GM18867 (cell line): ENCODE measurements at regions not wholly inside any gene's neighbourhood (a gene's known extent, or its start where the extent isn't known, plus 50 kb on each side); places are given as distances from the start of the nearest gene placed in this dataset.
"Not testable (repeated sequence)": the region's sequence is repeated elsewhere in the genome, so short reads cannot be mapped to it uniquely, and the experiment has no call there.

Experiments used
- ATAC-seq: cut with Tn5 transposase; IDR thresholded peaks from one replicate; pipeline ENCODE4 v1.9.1; 2021; ENCODE audit warnings: mild to moderate bottlenecking, moderate library complexity; ENCODE audit not compliant: unreplicated experiment

DNA sequence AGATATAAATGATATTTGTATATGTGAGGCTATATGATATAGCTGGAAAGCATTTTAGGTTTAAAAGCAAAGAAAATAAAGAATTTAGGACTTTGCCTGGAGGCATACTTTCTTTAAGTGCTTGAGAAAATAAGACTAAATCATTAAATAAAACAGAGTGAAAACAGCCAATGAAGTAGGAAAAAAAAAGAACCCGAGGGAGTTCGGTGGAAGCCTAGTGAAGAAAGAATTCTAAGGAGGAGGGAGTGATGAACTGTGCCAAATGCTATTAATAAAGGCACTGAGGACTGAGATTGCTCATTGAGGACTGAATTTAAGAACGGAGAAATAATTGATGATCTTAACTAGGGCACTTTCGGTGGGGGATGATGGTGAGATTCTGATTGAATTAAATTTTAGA is 573.5 kb downstream of the DSC3 start:
- no peak for ATAC-seq

- no peak for ATAC-seq
Measured at GRCh38 chr18:30465096-30465495, 577.4 kb downstream of the DSC3 start.

DNA sequence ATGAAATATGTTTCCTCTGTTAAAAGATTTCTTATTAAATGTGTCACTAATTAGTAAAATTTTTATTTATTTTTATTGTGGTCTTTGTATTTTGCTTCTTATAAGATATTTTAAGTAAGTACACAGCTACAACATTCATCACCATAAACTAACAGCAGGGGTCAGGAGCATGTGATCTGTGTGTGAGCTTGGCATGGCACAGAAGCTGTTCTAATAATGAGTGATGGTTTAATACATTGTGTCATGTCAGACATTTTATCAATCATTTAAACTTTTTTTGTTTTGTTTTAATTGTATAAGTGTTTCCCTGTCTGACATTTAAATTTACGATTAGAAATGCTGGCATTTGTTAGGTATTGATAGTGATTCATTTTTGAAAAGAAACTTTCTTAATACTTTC is 585.4 kb downstream of the DSC3 start:
- no peak for ATAC-seq

- no peak for ATAC-seq
Measured at GRCh38 chr18:30455741-30456140, 586.8 kb downstream of the DSC3 start.

GRCh38 chr18:30454920-30455319 is 587.6 kb downstream of the DSC3 start:
- ATAC-seq, result no peak

- no peak for ATAC-seq
Measured at GRCh38 chr18:30451981-30452380, 590.6 kb downstream of the DSC3 start.

GRCh38 chr18:30450927-30451326 is 591.6 kb downstream of the DSC3 start:
- no peak for ATAC-seq

GRCh38 chr18:30446605-30447004 is 595.9 kb downstream of the DSC3 start:
- no peak for ATAC-seq

GRCh38 chr18:30444544-30444943 is 598.0 kb downstream of the DSC3 start:
- ATAC-seq, result no peak

DNA sequence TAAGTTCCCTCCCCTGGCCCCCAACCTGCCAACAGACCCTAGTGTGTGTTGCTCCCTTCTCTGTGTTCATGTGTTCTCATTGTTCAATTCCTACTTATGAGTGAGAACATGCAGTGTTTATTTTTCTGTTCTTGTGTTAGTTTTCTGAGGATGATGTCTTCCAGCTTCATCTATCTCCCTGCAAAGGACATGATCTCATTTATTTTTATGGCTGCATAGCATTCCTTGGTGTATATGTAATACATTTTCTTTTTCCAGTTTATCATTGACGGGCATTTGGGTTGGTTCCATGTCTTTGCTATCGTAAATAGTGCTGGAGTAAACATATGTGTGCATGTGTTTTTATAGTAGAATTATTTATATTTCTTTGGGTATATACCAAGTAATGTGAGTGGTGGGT is 602.2 kb downstream of the DSC3 start:
- no peak for ATAC-seq

DNA sequence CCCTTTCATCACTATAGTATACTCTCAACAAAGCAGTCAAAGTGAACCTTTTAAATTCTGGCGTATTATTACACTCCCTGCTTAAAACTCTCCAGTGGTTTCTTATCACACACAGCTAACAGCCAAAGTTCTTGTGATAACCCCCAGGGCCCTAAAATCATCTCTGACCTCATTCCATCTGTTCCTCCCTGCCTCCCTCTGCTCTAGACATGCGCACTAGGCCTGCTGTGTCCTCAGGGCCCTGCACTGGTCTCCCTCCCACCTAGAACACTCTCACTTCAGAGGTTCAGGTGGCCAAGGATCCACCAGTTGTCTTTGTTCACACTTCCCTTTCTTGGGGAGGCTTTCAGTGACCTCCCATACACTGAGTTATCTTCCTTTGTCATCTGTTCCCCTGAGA is 603.4 kb downstream of the DSC3 start:
- ATAC-seq, result no peak

DNA sequence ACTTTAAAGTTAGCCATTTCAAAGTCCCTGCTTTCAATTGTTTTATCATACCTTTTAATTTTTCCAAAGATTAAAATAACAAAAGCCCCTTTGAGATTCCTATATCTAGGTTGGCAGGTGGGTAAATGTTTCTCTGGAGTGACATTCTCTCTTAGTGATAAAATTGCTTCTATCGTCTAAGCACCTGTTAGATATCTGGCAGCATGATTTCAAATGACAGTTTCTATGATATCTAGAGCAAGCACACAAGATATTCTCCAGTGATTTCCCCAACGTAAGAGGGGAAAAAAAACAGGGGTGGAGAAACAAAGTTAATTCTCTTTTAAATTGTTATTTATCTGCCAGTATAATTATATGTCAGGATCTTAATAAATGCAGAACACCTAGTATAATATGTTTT is 610.2 kb downstream of the DSC3 start:
- no peak for ATAC-seq

GRCh38 chr18:30419399-30419798 is 623.1 kb downstream of the DSC3 start:
- not testable (repeated sequence) for ATAC-seq

- no peak for ATAC-seq
Measured at GRCh38 chr18:30415903-30416302, 626.6 kb downstream of the DSC3 start.

GRCh38 chr18:30409120-30409519 is 633.4 kb downstream of the DSC3 start:
- ATAC-seq, result no peak

DNA sequence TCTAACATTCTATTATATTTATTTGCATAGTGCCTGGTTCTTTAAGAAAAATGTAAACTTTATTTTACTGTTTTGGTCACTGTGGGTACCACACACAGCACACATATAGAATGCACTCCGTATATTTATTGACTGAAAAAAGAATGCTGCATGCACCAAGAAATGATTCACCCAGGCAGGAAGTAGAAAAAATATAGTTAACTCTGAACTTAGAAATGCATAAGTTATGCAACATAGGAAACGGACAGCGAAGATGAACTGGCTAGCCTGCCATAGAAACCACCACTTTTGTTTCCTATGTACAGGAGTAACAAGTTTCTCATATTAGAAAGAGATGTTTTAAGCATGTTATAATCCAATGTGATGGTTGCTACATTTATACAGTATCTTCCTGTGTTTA is 635.8 kb downstream of the DSC3 start:
- ATAC-seq, result no peak

DNA sequence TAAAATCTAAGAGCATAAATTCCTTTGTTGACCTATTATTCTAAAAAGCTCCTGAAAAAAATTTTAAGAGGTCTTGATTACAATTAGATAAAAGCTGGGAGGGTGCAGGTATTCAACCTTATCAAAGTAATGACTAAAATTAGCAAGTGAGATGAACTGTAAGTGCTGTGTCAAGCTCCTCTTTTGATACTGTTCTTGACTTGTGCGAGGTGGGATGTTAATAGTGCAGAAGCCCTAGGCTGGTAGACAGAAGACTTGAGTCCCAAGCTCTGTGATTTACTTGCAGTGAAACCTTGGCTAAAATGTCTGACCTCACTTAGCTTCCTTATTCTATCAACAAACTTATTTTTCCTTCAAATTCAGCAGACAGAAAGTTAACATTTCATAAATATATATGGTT is 637.5 kb downstream of the DSC3 start:
- no peak for ATAC-seq

- no peak for ATAC-seq
Measured at GRCh38 chr18:30404422-30404821, 638.1 kb downstream of the DSC3 start.

DNA sequence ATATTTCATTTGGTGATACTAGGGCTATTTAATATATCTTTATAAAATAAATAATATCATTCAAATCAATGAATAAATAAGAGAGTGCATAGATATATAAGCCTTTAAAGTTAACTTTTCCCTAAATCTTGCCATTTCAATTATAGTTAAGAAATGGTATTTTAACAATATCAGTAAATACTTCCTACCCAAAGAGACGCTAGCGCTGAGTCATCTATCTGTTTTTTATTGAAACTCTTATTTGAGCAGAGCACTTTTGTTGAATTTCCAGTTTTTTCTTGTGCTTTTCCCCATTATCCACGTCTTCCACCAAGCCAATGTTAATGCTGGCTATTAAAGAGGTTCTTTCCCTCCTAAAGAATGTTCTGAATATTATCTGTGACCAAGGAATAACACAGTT is 639.3 kb downstream of the DSC3 start:
- no peak for ATAC-seq

DNA sequence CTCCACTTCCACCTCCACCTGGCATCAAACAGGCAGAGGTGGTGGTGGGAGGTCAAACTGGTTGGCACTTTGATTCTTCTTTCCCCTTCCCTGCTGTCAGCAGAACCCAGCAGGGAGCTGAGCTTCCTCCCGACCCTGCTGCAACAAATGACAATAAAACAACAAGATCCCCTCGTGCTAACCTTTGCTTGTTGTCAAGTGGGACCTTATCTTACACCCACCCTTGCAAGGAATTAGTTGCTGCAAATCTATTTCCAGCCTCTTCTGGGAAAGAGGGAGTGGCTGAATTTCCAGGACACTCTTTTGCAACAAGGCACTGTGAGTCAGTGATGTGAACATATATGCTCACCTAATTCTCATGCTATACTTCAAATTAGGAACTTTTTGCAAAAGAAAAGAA is 655.1 kb downstream of the DSC3 start:
- no peak for ATAC-seq

GRCh38 chr18:30386624-30387023 is 655.9 kb downstream of the DSC3 start:
- ATAC-seq, result no peak

GRCh38 chr18:30385684-30386083 is 656.9 kb downstream of the DSC3 start:
- ATAC-seq, result no peak

DNA sequence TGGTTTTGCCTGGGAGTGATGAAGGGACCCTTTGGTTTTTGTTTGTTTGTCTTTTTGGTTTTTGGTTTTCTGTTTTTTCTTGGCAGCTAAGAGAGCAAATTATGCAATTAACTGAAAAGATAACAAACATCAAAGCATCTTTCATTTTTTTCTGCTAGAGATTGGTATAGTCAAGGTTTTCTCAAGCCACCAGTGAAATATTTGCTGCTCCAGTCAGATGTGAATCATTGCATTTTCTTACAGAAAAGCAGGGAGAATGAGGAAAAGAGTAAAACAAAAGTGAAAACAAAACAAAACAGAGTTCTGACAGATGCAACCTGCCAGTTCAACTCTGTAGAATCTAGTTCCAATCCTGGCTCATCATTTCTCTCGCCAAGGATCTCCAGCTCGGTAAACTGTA is 660.7 kb downstream of the DSC3 start:
- ATAC-seq, result no peak

DNA sequence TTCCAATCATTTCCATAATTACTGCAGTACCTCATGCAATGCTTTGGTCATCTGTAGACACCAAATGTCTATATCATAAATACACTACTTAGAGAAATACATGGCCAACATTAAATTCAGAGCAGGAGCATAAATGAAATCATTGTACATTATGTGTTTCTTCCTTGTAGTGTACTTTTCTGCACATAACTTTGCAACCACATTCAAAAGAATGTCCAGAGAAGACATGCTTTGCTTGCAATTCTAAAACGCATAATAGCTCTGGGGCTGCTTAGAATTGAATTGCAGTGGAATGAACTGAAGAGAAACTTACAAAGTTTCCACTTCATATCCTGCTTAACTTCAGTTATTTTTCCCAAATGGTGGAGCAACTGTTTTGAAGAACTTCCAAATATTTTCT is 664.4 kb downstream of the DSC3 start:
- no peak for ATAC-seq
